Iris pigment epithelial cell (primary cell): ENCODE measurements at regions not wholly inside any gene's neighbourhood (a gene's known extent, or its start where the extent isn't known, plus 50 kb on each side); places are given as distances from the start of the nearest gene placed in this dataset.
A peak's percentile ranks its signal among the peaks of the same experiment; 100 is the strongest.
"Not testable (repeated sequence)": the region's sequence is repeated elsewhere in the genome, so short reads cannot be mapped to it uniquely, and the experiment has no call there.

ENCODE experiments used
- DNase-seq: peaks from one replicate; pipeline ENCODE4 v3.0.0-alpha.2; 2011; ENCODE audit warnings: low read depth

DNA sequence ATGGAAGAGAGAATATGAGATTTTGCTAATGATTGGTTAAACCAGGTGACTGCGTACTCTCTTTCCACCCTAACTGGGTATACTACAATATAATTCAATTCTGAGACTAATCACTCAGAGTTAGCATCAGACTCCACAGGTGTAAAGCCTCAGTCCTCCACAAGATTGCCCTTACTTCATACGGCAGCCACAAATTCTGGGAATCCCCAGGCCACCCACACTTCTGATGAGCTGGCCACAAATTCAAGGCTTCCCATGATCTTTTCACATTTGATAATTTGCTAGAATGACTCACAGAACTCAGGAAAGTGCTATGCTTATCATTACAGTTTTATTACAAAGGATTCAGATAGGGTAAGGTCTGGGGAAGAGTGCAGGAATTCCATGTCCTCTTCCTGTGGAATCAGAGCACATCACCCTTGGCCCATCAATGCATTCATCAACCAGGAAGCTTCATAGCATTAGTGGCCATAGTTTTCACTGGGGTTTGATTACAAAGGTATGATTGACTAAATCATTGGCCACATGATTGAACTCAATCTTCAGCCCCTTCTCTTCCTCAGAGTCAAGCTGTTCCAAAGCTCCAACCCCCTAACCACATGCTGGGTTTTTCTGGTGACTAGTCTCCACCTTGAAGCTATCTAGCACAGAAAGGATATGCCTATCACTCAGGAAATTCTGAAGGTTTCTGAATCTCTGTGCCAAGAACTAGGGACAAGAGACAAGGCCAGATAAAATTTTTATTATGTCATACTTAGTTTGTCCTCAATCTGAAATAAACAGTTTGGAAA is 131.7 kb downstream of the HHIPL2 start:
- DNase-seq, result no peak

DNA sequence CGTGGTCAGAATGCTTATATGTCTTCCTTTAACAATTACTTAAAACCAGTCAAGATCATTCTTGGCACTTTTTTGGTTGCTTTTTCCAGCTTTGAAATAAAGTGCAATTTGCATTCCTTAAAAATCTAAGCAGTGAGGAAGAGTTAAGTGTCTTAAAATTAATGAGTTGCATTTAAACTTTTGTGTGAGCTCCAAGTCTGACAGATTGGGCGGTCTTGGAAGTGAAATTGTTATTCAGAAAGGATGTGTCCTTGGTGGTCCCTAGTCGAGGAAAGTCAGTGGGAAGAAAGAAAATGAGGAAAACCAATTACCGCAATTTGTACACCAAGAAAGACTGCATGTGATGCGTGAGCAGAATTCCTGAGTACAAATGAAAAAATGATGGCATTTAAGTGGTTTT is 132.5 kb downstream of the HHIPL2 start:
- no peak for DNase-seq

DNA sequence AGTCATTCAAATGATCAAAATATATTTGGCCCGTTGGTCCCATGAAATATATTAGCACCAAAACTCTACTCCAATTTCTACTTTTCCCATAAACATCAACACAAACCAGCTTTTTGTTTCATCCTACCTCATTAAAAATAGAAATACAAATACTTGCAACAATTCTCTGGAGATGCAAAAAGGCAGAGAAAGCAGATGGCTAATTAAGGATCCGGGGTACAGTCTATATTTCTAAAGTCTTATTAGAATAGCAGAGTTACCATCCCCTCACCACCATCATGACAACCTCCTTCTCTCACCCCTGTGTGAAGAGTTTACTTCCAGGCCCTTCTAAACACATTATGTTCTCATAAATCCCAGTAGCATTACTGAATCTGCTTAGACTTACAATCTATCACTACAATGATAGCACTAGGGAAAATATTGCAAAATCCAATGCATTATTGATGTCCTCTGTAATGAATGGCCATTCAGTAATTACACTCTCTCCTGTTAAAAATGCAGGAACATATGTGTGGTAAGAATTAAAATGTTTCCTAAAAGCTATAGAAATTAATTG is 133.8 kb downstream of the HHIPL2 start:
- DNase-seq, result no peak

DNA sequence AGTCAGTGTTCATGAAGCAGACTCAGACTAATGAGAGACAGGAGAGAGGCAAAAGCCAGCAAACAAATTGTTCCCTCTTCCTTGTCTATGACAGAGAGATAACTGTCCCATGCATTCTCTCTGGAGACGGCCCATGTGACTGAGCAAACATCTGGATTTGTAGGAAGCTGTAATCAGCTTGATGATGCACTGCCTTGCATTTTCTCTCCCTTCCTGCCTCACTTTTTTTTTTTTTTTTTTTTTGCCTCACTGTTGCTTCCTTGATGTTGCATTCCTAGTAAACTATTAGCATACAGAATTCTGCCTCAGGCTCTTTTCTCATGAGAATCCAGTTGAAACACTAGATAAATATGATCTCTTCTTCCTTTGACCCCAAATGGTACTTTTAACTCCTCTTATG is 134.5 kb downstream of the HHIPL2 start:
- DNase-seq, result no peak

DNA sequence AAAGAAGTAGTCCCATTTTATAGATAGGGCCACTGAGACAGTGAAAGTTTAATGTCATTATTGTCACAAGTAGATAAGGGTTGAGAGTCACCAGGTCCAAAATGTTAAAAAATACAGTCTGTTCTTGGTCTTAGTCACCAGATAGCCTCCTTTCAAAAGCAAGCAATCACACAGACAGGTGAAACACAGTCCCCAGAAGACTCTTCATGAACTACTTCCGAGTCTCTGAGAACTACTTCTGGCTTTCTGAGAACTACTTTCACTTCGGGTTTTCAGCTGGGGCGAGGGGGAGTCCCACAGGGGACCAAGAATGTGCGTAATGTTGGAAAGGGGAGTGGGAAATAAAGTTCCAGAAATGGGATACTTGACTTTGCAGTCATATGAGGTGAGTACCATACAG is 143.2 kb downstream of the HHIPL2 start:
- no peak for DNase-seq

DNA sequence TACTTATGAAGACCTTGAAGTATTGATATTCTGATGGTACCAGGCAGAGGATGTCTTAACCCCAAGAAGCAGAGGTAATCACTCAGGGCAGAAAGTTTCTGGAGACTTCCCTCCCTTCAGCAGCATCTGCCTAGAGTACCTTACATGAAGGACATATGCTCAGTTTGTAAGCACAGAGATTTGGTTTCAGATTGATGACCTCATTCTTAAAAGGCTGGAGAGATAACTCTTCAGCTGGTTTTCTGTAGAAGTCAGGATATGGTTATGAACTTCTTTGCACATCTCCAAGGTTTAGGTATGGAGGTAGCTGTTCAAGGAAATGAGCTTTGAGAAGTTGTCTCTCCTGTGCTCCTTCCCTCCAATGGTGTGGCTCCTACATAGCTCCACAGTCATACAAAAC is 148.7 kb downstream of the HHIPL2 start:
- no peak for DNase-seq

DNA sequence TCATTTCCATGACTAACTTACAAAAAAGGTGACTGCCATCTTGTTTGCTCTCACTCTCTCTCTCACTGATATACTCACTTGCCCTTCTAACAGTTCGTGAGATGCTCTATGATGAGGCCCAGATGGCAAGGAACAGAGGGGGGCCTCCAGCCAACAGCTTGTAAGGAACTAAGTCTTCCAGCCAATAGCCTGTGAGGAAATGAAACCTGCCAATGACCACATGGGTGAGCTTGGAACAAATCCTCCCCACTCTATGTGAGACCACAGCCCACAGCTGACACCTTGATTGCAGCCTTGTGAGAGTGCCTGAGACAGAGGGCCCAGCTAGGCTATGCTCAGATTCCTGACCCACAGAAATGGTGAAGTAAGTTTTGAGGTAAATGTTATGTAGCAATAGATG is 153.7 kb downstream of the HHIPL2 start:
- no peak for DNase-seq

DNA sequence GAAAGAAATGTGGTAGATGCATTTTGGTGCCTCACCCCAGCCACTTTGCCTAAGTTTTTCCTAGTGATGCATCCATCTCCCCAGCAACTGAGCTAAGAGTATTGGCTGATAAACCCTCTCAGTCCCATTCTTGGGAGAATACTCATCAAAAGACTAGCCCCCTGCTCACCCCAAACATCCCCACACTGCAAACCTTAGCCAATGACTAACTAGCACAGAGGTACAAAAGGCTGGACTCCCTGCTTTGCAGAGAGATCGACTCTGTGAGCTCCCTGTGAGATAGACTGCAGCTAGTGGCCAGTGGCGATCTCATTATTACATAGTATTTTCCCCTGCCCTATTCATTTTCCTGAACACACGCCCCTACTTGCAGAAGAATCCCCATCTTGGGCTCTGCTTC is 155.3 kb downstream of the HHIPL2 start:
- peak; percentile 20 for DNase-seq

DNA sequence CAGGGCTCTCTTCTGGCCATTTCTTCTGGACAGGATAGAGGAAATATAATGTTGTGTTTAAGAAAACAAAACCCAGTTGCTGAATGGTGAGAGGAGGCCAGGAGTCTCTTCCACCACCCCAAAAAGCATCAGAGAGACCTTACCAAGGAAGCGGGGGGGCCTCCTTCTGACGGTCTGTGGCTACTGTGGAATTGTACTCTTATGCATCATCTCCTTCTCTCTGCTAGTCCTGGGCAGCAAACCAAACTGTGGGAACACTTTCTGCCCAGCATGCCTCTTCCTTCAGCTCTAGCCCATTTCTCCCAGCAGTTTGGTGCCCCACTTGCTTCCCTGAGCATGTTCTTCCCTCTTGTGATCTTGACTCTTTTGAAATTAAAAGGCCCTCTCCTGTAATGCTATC is 157.7 kb downstream of the HHIPL2 start:
- peak; percentile 21 for DNase-seq

DNA sequence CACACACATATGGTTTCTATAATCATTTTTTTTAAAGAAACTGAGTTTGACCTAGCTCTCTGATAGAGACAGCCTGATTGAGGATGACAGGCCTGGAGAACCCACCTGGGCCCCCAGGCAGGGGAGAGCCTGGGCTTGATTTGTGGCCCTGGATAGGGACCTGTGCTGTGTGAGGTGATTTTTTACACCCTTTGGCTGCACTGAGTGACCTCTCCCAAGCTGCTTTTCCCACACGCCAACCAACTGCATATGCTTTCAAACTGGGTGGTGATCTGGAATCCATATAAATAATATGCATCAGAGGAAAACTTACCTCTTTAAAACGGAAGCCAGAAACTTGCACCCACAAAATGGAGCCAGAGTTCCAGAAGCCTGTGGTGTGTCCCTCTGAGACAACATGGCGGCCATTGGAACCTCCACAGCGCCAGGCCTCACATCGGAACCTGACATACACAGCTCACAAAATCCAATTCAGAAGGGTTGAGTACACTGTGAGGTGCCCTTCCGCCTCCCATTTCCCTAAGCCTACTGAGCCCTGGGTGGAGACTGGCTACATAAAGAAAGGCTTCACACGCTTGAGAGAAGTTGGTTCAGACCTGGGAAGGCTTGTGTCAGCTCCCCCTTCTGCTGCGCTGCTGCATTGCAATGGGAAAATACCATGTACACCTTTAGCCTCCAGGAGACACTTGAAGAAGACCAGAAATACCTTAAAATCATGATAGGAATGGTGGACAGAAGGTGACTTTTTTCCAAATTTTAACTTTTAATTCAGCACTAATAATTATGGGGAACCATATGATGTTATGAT is 160.7 kb downstream of the HHIPL2 start:
- no peak for DNase-seq

DNA sequence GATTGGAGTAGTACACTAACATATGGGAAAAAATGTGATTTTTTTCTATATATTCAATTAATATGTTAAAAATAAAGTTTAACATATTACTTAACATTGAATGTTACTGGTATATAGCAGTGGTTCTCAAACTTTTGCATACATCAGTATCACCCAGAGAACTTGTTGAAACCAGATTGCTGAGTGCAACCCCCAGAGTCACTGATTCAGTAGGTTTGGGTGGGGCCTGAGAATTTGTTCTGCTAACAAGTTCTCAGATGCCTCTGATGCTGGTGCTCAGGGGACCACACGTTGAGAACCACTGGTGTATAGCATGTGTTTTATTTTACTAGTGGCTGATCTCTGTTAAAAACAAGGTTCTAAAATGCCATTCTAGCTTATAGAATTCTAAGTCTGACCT is 161.9 kb downstream of the HHIPL2 start:
- no peak for DNase-seq

DNA sequence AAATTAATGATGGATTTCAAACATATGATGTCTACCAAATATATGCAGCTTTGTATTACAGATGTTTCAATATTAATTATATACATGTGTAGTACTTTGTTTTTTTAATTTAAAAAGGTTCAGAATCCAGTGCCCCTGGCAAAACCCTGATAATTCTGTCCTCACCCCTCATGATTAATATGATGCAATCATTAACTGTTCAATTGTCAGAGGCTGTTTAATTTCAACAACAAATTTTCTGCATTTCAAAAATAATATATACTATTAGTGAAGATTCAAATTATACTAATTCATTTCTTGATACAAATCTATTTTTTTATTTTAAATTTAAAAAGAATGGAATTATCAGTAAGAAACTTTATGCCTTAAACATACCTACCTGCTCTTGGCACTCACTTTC is 162.6 kb downstream of the HHIPL2 start:
- DNase-seq, result no peak

DNA sequence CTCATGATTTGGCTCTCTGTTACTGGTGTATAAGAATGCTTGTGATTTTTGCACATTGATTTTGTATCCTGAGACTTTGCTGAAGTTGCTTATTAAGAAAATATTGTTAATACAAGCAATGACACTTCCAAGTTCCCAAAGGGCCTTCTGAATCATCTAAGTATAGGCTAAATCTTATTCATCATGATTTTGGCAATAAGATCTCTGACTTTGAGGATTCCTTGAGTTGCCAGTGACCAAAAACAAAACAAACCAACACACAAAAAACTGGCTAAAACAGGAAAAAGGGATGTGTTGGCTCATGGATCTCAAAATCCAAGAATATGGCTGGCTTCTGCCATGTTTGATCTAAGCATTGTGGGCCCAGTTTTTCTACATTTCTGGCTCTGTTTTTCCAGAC is 163.4 kb downstream of the HHIPL2 start:
- DNase-seq, result no peak

DNA sequence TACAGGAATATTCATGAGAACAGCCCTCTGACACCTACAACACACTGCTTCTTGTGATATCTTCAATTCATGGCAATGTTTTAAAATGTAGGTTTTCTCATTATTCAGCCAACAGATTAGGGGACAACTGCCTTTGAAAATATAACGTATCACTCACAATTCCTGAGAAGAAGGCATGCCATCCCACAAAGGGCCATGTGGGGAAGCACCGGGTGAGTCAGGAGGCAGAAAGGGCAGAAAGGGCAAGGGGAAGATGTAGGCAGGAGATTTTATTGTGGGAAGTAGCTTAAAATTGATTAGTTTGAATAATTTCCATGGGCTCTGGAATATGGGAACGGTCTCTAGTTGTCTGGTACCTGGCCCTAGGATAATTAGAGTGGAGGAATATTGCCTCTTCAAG is 165.7 kb downstream of the HHIPL2 start:
- no peak for DNase-seq

DNA sequence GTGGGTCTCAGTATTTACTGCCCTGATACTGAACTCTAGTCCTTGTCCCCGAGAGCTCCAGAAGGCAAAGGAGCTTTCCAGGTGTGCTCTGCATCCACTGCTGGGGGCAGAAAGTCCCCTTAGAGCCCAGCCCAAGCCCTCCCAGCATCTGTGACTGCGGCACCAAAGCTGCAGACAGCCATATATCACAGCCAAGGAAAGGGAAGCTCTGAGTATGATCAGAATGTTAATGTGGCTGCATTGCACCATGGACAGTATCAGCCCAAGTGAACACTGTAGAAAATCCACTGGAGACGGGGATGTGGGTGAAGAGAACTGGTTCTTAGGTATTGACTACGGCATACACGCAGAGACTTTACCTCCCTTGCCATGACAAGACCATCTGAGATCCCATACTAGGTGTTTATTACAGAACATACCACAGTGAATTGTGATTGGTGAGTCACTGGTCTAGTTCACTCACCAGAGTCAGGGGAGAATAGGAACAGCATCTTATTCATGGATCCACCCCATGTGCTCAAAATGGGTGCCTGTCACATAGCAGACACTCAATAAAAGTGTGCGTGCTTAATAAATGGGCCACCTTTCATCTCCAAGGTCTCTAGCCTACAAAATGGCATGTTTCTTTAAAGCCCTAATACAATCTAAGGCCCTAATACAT is 170.3 kb downstream of the HHIPL2 start:
- DNase-seq, result no peak

DNA sequence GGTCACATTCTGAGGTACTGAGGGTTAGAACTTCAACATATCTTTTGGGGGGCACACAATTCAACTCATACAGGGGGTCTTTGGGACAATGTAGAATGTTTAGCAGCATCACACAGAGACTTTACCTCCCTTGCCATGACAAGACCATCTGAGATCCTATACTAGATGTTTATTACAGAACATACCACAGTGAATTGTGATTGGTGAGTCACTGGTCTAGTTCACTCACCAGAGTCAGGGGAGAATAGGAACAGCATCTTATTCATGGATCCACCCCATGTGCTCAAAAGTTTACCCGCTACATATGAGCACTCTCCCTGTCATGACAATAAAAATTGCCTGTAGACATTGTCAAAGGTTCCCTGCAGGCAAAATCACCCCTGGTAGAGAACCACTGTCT is 171.1 kb downstream of the HHIPL2 start:
- not testable (repeated sequence) for DNase-seq

DNA sequence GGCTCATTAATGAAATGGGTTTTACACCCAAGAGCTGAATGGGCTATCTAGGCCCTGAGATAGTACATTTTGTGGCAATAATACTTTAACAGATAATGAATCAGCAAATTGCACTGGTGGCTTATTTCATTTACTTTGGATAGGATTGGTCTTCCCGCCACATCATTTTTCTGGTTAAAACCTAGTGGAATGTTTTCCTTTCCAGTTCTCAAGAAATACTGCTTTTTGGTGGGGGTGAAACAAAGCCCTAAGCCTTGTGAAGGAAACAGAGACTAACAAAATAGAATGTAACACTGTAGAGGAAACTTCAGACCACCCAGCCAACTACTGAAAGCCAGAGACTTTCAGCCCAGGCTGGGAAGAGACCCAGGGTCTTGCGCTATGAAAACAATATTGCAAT is 172.2 kb downstream of the HHIPL2 start:
- no peak for DNase-seq

DNA sequence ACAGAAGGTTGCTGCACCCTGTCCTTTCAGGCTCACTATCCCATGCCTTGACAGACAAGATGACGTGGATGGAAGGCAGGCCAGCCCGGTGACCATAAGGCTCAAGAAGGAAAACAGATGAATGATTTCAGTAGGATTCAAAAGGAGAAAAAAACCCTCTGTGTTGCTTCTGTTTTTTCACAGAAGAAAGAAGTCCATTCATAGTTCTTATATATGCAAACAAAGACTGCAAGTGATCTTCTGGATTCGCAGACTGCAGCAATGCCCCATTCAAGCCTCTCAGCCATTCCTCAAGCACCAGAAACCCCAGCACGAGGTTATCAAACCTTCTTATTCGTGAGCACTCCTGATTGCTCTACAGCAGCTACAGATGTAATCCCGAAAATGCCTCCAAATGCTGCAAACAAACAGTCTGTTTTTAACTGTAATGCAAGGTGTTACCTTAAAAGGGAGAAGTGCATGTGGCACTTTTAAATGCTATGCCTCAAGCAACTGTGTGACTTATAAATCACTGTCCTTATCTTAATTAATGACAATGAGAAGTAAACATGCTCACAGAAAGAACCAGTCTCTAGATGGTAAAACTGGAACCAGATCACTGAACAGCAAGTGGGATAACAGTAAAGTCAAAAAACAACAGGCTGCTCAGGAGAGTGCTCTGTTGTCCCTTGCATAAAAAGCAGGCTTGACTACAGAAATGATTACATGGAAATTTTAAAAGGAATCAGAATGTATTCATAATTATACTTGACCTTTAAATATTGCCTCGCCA is 173.9 kb downstream of the HHIPL2 start:
- no peak for DNase-seq

DNA sequence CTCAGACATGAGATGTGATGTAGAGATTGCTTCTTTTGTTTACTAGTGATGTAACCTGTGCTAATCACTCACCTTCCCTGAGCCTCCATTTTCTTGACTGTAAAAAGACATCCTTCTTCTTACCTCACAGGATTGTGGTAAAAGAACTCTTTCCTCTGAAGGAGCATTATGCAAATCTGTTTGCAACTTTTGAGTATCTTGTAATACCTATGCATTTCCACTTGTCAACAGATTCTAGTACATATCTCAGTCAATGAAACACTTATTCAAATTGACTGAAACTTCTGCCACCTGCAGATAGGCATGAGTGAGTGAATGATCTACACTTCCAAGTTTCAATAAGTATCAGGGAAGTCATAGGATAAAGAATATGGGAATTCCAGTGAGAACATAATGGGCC is 174.7 kb downstream of the HHIPL2 start:
- DNase-seq, result no peak

DNA sequence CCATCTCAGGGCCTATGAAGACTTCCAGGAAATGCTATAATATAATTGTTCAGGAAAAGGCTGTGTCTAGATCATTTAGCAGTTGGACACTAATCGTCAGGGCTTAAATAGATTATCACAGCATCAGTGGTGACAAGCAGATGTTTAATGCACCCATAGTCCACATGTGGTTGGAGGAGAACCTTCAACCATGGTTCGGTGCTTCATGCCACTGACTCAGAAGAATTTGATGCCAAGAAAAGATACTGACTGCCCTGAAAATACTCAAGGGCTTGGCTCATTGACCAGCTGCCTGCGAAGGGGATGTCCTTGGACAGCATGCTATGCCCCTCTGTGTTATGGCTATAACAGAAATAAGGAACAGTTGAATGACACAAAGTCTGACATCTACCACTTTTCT is 175.7 kb downstream of the HHIPL2 start:
- DNase-seq, result peak; percentile 4

DNA sequence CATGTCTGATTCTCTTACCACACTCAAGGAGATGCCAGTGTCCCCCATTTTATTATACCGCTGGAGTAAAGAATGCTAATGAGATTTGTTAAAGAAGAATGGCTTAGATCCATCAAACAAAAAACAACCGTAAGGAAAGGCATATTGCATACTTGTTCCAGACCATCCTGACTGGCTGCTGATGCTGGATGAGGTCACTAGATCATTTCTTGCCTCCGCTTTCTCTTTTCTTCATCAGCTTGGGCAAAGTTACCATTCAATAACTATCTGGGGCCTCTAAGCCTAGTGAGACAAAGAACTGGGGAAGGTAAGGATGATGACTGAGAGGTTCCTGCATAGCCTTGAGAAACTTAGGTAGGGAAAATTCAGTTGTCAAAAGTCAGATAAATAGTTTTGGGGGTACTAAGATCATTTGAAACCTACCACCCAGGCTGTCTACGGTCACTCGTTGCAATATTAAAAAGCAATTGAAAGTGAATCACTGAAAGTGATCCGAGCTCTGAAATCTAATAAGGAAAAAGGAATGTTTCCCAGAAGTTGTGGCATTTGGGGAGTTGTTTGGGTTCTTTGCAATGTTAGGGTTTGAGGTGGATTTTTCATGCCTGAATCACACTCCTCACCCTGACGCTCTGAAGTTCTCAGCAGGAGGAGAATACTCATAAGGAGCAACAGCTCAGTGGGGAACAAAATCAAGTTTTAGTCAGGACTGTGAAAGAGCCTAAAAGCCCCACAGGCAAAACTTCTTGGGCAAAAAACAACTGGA is 176.8 kb downstream of the HHIPL2 start:
- peak; percentile 78 for DNase-seq
